Tibial artery (tissue), 4 donors: ENCODE measurements at regions not wholly inside any gene's neighbourhood (a gene's known extent, or its start where the extent isn't known, plus 50 kb on each side); places are given as distances from the start of the nearest gene placed in this dataset.

Experiments
- DNase-seq, 2 donors: peaks; one replicate each; pipeline ENCODE4 v3.0.0-alpha.2; 2019
- H3K27ac ChIP-seq, 2 donors: fragments of 200-600 bp; sonication (generic) in 1 of 2; 1 replicate in 1 of 2; 2 replicates in 1 of 2; pipeline ENCODE4 v1.5.1; 2018 to 2019; ENCODE audit warnings: mild to moderate bottlenecking in 1 of 2
- H3K27me3 ChIP-seq, 2 donors: fragments of 200-600 bp; sonication (generic) in 1 of 2; one replicate each; pipeline versions ENCODE4 v1.5.1 to v1.6.0; 2016 to 2019
- H3K36me3 ChIP-seq, 3 donors: fragments of 200-600 bp; sonication (generic) in 2 of 3; one replicate each; pipeline ENCODE4 v1.5.1; 2016 to 2019; ENCODE audit warnings: mild to moderate bottlenecking in 2 of 3
- H3K4me1 ChIP-seq, 4 donors: fragments of 200-600 bp; sonication (generic) in 2 of 4; 1 replicate in 3 of 4; 2 replicates in 1 of 4; pipeline ENCODE4 v1.5.1; 2016 to 2019
- H3K4me3 ChIP-seq, 2 donors: fragments of 200-600 bp; sonication (generic) in 1 of 2; 1 replicate in 1 of 2; 2 replicates in 1 of 2; pipeline ENCODE4 v1.5.1; 2018 to 2019; ENCODE audit warnings: mild to moderate bottlenecking in 2 of 2
- H3K9me3 ChIP-seq, 3 donors: fragments of 200-600 bp; sonication (generic) in 1 of 3; one replicate each; pipeline ENCODE4 v1.5.1; 2016 to 2019
- intact Hi-C: fragments of 100-400 bp; cut with DNase I; formaldehyde crosslinking; loops from one replicate; pipeline ENCODE4 v1.15.0; 2023; ENCODE audit warnings: low total_unique reads
- TF ChIP-seq, protein P1 (sequence below), 2 experiments: fragments of 200-600 bp in 1 of 2; fragments of 450-650 bp in 1 of 2; IDR thresholded peaks; one replicate each; pipeline ENCODE4 v1.5.1; 2017 to 2019; ENCODE audit warnings: antibody characterized with exemption in 2 of 2, mild to moderate bottlenecking in 1 of 2, moderate library complexity in 1 of 2

DNA sequence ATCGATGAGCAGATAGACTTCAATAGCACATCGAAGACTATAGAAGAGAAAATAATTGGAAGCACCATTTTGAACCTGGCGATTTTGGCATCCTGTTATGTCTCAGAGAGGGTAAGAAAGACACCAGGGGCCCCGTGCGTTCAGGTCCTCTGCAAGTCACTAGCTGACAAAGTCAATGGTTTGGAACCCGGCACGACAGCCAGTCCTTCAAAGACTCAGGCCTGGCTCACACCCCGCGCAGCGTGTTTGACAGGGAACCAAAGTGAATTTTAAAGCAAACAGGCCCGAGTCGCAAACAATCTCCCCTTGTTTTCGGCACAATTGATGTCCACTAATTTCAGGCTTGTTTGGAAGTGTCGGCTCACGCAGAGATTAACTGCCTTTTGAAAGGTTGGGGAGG, 716.6 kb downstream of the BRD1 start:
- intact Hi-C loops = no loop called here
- no peak overlapping the region for H3K27ac ChIP-seq
- H3K27me3 ChIP-seq = peaks cover 0 to 10% of the 10 kb centered on the region in 2 donors
- DNase-seq = no peak
- no peaks in the 10 kb centered on the region for H3K4me1 ChIP-seq
- no peak overlapping the region for H3K4me3 ChIP-seq
- H3K36me3 ChIP-seq = no peaks in the 10 kb centered on the region
- no peaks in the 10 kb centered on the region for H3K9me3 ChIP-seq
- TF ChIP-seq, protein P1, sequence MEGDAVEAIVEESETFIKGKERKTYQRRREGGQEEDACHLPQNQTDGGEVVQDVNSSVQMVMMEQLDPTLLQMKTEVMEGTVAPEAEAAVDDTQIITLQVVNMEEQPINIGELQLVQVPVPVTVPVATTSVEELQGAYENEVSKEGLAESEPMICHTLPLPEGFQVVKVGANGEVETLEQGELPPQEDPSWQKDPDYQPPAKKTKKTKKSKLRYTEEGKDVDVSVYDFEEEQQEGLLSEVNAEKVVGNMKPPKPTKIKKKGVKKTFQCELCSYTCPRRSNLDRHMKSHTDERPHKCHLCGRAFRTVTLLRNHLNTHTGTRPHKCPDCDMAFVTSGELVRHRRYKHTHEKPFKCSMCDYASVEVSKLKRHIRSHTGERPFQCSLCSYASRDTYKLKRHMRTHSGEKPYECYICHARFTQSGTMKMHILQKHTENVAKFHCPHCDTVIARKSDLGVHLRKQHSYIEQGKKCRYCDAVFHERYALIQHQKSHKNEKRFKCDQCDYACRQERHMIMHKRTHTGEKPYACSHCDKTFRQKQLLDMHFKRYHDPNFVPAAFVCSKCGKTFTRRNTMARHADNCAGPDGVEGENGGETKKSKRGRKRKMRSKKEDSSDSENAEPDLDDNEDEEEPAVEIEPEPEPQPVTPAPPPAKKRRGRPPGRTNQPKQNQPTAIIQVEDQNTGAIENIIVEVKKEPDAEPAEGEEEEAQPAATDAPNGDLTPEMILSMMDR (IDR thresholded peaks at IDR 0.05) = no peak

DNA sequence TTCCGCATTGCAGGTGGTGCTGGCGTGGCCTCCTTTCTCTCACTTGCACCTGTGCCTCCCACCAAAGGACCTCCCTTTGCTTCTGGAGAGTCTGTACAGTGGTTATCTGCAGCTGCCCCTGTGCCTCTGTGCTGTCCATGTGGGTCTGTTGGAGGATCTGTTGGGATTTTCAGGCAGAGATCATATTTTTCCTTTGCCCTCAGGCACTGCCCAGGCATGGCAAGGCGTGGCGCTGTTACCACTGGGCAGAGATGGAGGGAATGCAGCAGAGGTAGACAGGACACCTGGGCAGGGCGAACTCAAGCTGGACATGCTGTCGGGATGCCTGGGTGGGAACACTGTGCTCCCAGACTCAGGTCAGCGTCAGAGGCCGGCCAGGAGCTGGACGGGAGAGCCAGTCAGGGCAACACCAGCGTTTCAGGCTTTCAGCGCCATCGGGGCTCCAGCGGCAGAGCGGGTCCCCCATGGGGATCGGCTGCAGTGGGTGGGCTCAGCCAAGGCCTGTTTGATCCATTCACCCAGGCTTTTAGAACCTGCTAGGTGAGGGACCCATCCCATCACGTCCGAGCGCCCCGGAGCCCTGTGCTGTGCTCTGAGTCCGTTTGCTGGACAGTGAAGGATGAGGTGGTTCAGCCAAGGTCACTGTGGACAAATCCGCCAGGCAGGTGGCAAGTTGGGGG, 718.9 kb downstream of the BRD1 start:
- no peaks in the 10 kb centered on the region for H3K9me3 ChIP-seq
- H3K27me3 ChIP-seq = peaks cover 0 to 16% of the 10 kb centered on the region in 2 donors
- no peaks in the 10 kb centered on the region for H3K4me1 ChIP-seq
- TF ChIP-seq, protein P1 (IDR thresholded peaks at IDR 0.05) = no peak
- no peak for DNase-seq
- no peaks in the 10 kb centered on the region for H3K36me3 ChIP-seq
- H3K4me3 ChIP-seq = no peak overlapping the region
- H3K27ac ChIP-seq = no peak overlapping the region
- intact Hi-C loops = no loop called here

- peaks cover 0 to 16% of the 10 kb centered on the region in 2 donors for H3K27me3 ChIP-seq
- intact Hi-C loops = no loop called here
- TF ChIP-seq, protein P1 (IDR thresholded peaks at IDR 0.05) = no peak
These were observed 719.6 kb downstream of the BRD1 start for GRCh38 chr22:49107961-49108530.

DNA sequence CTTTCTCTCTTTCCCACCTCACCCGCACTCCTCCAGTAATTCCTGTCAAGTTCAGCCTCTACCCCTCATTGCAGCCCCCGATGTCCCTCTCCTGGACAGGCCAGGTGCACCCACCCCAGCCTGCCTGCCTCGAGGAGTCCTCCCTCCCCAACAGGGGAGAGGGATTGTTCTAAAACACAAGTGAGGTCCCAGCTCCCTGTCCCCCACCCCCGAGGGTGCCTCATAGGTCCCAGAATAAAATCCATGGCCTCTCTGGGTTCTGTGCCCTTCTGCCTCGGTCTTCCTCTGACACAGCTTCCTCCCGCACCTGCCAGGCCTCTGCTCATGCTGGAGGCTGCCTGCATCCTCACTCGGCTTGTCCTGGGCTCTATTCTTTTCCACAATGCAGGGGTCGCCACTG, 720.1 kb downstream of the BRD1 start:
- Histone ChIP-seq H3K27me3 (peaks cover 0 to 16% of the 10 kb centered on the region in 2 donors), H3K36me3 (no peaks in the 10 kb centered on the region), H3K27ac (no peak overlapping the region), H3K4me1 (no peaks in the 10 kb centered on the region), H3K9me3 (no peaks in the 10 kb centered on the region), H3K4me3 (no peak overlapping the region)
- DNase-seq = no peak
- intact Hi-C loops = no loop called here
- TF ChIP-seq, protein P1 (IDR thresholded peaks at IDR 0.05) = no peak

More at GRCh38 chr22:49107961-49108530, 719.6 kb downstream of the BRD1 start:
- Histone ChIP-seq H3K36me3 (no peaks in the 10 kb centered on the region), H3K4me1 (no peaks in the 10 kb centered on the region), H3K4me3 (no peak overlapping the region), H3K9me3 (no peaks in the 10 kb centered on the region), H3K27ac (no peak overlapping the region)
- no peak for DNase-seq

- Histone ChIP-seq H3K4me1 (no peaks in the 10 kb centered on the region), H3K27ac (no peak overlapping the region), H3K9me3 (no peaks in the 10 kb centered on the region), H3K27me3 (peaks cover 0 to 16% of the 10 kb centered on the region in 2 donors), H3K4me3 (no peak overlapping the region), H3K36me3 (no peaks in the 10 kb centered on the region)
- TF ChIP-seq, protein P1 (IDR thresholded peaks at IDR 0.05) = no peak
- intact Hi-C loops = no loop called here
- DNase-seq = no peak
These were observed 720.9 kb downstream of the BRD1 start for GRCh38 chr22:49106842-49107152.
